SK-N-SH (cell line): ENCODE measurements at regions not wholly inside any gene's neighbourhood (a gene's known extent, or its start where the extent isn't known, plus 50 kb on each side); places are given as distances from the start of the nearest gene placed in this dataset.
A peak's percentile ranks its signal among the peaks of the same experiment; 100 is the strongest.

Source experiments
- CTCF ChIA-PET: fragments of 300-600, 350-600 bp; formaldehyde crosslinking; extraction: SDS; loops from one replicate; lab custom pipeline; 2021; lab: Yijun Ruan, JAX
- POLR2A ChIA-PET: fragments of 350-600 bp; sonication (Branson Sonifier 250); formaldehyde crosslinking; extraction: SDS; loops from one replicate; lab custom pipeline; 2020; ENCODE audit warnings: antibody characterized with exemption, inconsistent platforms; lab: Yijun Ruan, JAX
- DNase-seq: peaks from one replicate; pipeline ENCODE4 v3.0.0; 2012
- H2AFZ ChIP-seq: fragments of 200-600 bp; sonication (generic); 2 replicates; pipeline ENCODE4 v1.8.1; 2016; ENCODE audit warnings: antibody characterized with exemption, mild to moderate bottlenecking, low read depth
- H3F3A ChIP-seq: fragments of 200-600 bp; sonication (generic); replicated peaks from 2 replicates; pipeline ENCODE3; 2016; ENCODE audit warnings: antibody characterized with exemption, mild to moderate bottlenecking; ENCODE audit not compliant: insufficient read depth
- H3K27ac ChIP-seq, 2 experiments: fragments of 200-500 bp in 1 of 2; fragments of 200-600 bp in 1 of 2; sonication (Bioruptor generic) in 1 of 2; sonication (generic), shearing (Covaris generic) in 1 of 2; 2 replicates each; pipeline versions ENCODE4 v1.5.1 to v1.6.1; 2014 to 2016; ENCODE audit warnings: low read depth in 2 of 2, inconsistent platforms in 1 of 2, low read length in 1 of 2, mild to moderate bottlenecking in 1 of 2, mixed read lengths in 1 of 2
- H3K27me3 ChIP-seq: fragments of 200-600 bp; sonication (generic), shearing (Covaris generic); 2 replicates; pipeline ENCODE4 v1.6.1; 2016; ENCODE audit warnings: mixed run types; ENCODE audit not compliant: insufficient read depth
- H3K36me3 ChIP-seq, 2 experiments: fragments of 200-500 bp in 1 of 2; fragments of 200-600 bp in 1 of 2; sonication (Bioruptor generic) in 1 of 2; sonication (generic) in 1 of 2; replicated peaks in 1 of 2; 2 replicates each; pipeline versions ENCODE3 to v1.5.1; 2014 to 2016; ENCODE audit warnings: low read length in 1 of 2, mild to moderate bottlenecking in 1 of 2; ENCODE audit not compliant: insufficient read depth in 2 of 2, control insufficient read depth in 1 of 2
- H3K4me1 ChIP-seq, 2 experiments: fragments of 200-500 bp in 1 of 2; fragments of 200-600 bp in 1 of 2; sonication (Bioruptor generic) in 1 of 2; sonication (generic), shearing (Covaris generic) in 1 of 2; 2 replicates each; pipeline versions ENCODE4 v1.5.1 to v1.6.1; 2014 to 2016; ENCODE audit warnings: low read depth in 1 of 2, low read length in 1 of 2, mixed run types in 1 of 2; ENCODE audit not compliant: insufficient read depth in 2 of 2, control insufficient read depth in 1 of 2
- H3K4me2 ChIP-seq: fragments of 200-600 bp; sonication (generic), shearing (Covaris generic); 2 replicates; pipeline ENCODE4 v1.6.1; 2017; ENCODE audit warnings: mixed run types
- H3K4me3 ChIP-seq, 2 experiments: fragments of 200-500 bp in 1 of 2; fragments of 200-600 bp in 1 of 2; sonication (Bioruptor generic) in 1 of 2; sonication (generic), shearing (Covaris generic) in 1 of 2; 2 replicates each; pipeline versions ENCODE4 v1.5.1 to v1.8.1; 2014 to 2016; ENCODE audit warnings: low read depth in 2 of 2, inconsistent platforms in 1 of 2, low read length in 1 of 2, mild to moderate bottlenecking in 1 of 2, mixed read lengths in 1 of 2, moderate library complexity in 1 of 2
- H3K79me2 ChIP-seq: fragments of 200-600 bp; sonication (generic); 2 replicates; pipeline ENCODE4 v1.8.1; 2017; ENCODE audit warnings: mild to moderate bottlenecking; ENCODE audit not compliant: insufficient read depth
- H3K9ac ChIP-seq: fragments of 200-600 bp; sonication (generic); 2 replicates; pipeline ENCODE4 v1.6.1; 2017; ENCODE audit warnings: mixed run types
- H3K9me2 ChIP-seq: fragments of 200-600 bp; sonication (generic); 2 replicates; pipeline ENCODE4 v1.6.1; 2017; ENCODE audit warnings: mixed run types
- H3K9me3 ChIP-seq: fragments of 200-600 bp; sonication (generic); 2 replicates; pipeline ENCODE4 v1.6.1; 2017; ENCODE audit warnings: mixed run types, mild to moderate bottlenecking, moderate library complexity
- H4K20me1 ChIP-seq: fragments of 200-600 bp; sonication (generic); 2 replicates; pipeline ENCODE4 v1.6.1; 2017; ENCODE audit warnings: mild to moderate bottlenecking, mixed run types; ENCODE audit not compliant: insufficient read depth
- ELF1 ChIP-seq: IDR thresholded peaks from 2 replicates; pipeline ENCODE4 v1.4.0; 2012
- FOXM1 ChIP-seq: IDR thresholded peaks from 2 replicates; pipeline ENCODE4 v1.4.0; 2012; ENCODE audit warnings: low read depth, mild to moderate bottlenecking
- GATA2 ChIP-seq: sonication (generic); formaldehyde crosslinking; IDR thresholded peaks from 2 replicates; pipeline ENCODE4 v1.5.0; 2020; ENCODE audit warnings: mild to moderate bottlenecking, missing genetic modification reagents
- MEF2A ChIP-seq: IDR thresholded peaks from 2 replicates; pipeline ENCODE4 v1.4.0; 2012; ENCODE audit warnings: low read depth, borderline replicate concordance
- MXI1 ChIP-seq: IDR thresholded peaks from 2 replicates; pipeline ENCODE4 v1.6.1; 2012; ENCODE audit warnings: mild to moderate bottlenecking, low read depth, low read length, improper control_type of control experiment
- NFIC ChIP-seq: IDR thresholded peaks from 2 replicates; pipeline ENCODE4 v1.4.0; 2012; ENCODE audit warnings: borderline replicate concordance
- NRF1 ChIP-seq: IDR thresholded peaks from 2 replicates; pipeline ENCODE4 v1.6.1; 2012; ENCODE audit warnings: low read depth, mild to moderate bottlenecking, low read length
- POLR2AphosphoS5 ChIP-seq: IDR thresholded peaks from 2 replicates; pipeline ENCODE4 v1.6.1; 2012; ENCODE audit warnings: low read depth, low read length
- RCOR1 ChIP-seq: fragments of 150-350 bp; IDR thresholded peaks from 2 replicates; pipeline ENCODE4 v1.6.1; 2017; ENCODE audit warnings: antibody characterized with exemption, low read length
- REST ChIP-seq: IDR thresholded peaks from 2 replicates; pipeline ENCODE4 v1.6.1; 2012; ENCODE audit warnings: mild to moderate bottlenecking, low read depth, low read length, moderate library complexity
- RXRA ChIP-seq: IDR thresholded peaks from 2 replicates; pipeline ENCODE4 v1.4.0; 2012; ENCODE audit warnings: low read depth, mild to moderate bottlenecking, borderline replicate concordance
- SMC3 ChIP-seq: IDR thresholded peaks from 2 replicates; pipeline ENCODE4 v1.6.1; 2012; ENCODE audit warnings: low read depth, low read length, improper control_type of control experiment
- TAF1 ChIP-seq: IDR thresholded peaks from 2 replicates; pipeline ENCODE4 v1.6.1; 2012; ENCODE audit warnings: low read depth, mild to moderate bottlenecking, low read length, moderate library complexity, borderline replicate concordance
- TCF12 ChIP-seq: IDR thresholded peaks from 2 replicates; pipeline ENCODE4 v1.4.0; 2012
- TEAD4 ChIP-seq: IDR thresholded peaks from 2 replicates; pipeline ENCODE4 v1.4.0; 2012; ENCODE audit warnings: mild to moderate bottlenecking, borderline replicate concordance; ENCODE audit not compliant: insufficient read depth
- WGBS: methylation state at CpG from one replicate; pipeline ENCODE4 v1.1.6; 2017; ENCODE audit warnings: low lambda C conversion rate; 5-methylcytosine and 5-hydroxymethylcytosine counted together
- TF ChIP-seq, protein P1 (sequence below): fragments of 200-600 bp; sonication (generic); IDR thresholded peaks from 2 replicates; pipeline ENCODE4 v1.6.1; 2017; ENCODE audit warnings: antibody characterized with exemption, mild to moderate bottlenecking, moderate library complexity
- TF ChIP-seq, protein P2 (sequence below): IDR thresholded peaks from 2 replicates; pipeline ENCODE4 v1.4.0; 2012; ENCODE audit warnings: low read depth, borderline replicate concordance

- ChIA-PET CTCF (no interaction called here), POLR2A (no interaction called here)
- H3K4me3 ChIP-seq, result no peak overlapping the region
Measured at GRCh38 chr9:108060175-108060574, 570.6 kb upstream of the KLF4 start.

DNA sequence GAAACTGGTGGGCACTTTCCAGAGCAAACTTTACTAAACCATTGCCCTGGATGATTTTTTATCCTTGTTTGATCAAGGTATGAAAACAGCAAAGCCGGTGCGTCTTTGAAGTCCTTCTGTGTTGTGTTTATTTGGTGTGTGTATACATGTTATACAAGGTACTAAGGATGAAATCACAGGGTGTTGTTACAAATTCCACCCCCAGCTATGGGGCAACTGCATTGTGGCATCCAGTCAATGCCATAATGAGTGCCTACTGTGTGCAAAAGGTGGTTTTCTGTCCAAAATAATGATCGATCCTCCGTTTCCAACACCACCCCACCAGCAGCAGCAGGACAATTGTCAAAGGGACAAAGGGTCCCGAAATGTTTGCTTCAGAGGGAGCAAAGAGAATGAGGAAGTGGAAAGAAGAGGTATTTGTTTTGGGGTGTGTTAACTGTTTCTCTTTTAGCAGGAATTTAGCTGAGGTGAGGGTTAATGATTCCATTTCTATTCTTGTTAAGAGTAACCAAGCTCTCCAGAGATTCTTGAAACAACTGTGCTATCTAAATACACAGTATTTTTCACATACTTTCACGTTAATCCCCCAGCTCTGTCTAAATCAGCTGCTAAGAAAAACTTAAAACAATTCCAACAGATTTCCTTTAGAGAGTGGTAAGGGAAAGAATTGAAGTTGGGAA lies 568.7 kb upstream of the KLF4 start:
- H3K4me2 ChIP-seq, result peak overlapping the region; percentile 69; the same call in 1 of the 2 replicates
- peaks cover 7% of the 10 kb centered on the region; the same call in 1 of the 2 replicates for H3K27me3 ChIP-seq
- peak overlapping the region in 1 of 2 experiments; percentile 87; a peak in 2 of 4 replicates for H3K27ac ChIP-seq
- H3K4me3 ChIP-seq, result no peak overlapping the region
- H2AFZ ChIP-seq, result peak overlapping the region; percentile 47; the same call in 1 of the 2 replicates
- ChIA-PET CTCF (interaction anchor here (1.0 kb wide), 1 partner anchor 10 kb away, joined by 3 read pairs; no protein-coding TSS in a partner anchor), POLR2A (no interaction called here)
- no peaks in the 10 kb centered on the region for H3K36me3 ChIP-seq
- WGBS, result 57% methylated on average over 6 of the region's 6 CpGs
- no peaks in the 10 kb centered on the region for H3K9me3 ChIP-seq
- no peak overlapping the region for H3K9ac ChIP-seq
- TF ChIP-seq RCOR1, result no peak
- no peak for TF ChIP-seq GATA2 (CRISPR knock-in tag)
- TF ChIP-seq NRF1, result no peak
- no peak for TF ChIP-seq FOXM1
- TF ChIP-seq TCF12, result no peak
- no peak for TF ChIP-seq MEF2A
- TF ChIP-seq POLR2AphosphoS5, result no peak
- TF ChIP-seq RXRA, result no peak
- no peak for TF ChIP-seq REST
- no peak for TF ChIP-seq MXI1
- TF ChIP-seq ELF1, result no peak
- H4K20me1 ChIP-seq, result no peaks in the 10 kb centered on the region
- no peaks in the 10 kb centered on the region for H3K9me2 ChIP-seq
- no peaks in the 10 kb centered on the region; a peak in 1 of 4 replicates for H3K4me1 ChIP-seq
- H3F3A ChIP-seq, result peaks cover 32% of the 10 kb centered on the region
- no peaks in the 10 kb centered on the region for H3K79me2 ChIP-seq
- DNase-seq, result no peak

More at GRCh38 chr9:108060175-108060574, 570.6 kb upstream of the KLF4 start:
- DNase-seq, result no peak
- Histone ChIP-seq H3K4me1 (no peaks in the 10 kb centered on the region; a peak in 1 of 4 replicates), H3F3A (peaks cover 31% of the 10 kb centered on the region), H3K9me3 (no peaks in the 10 kb centered on the region), H4K20me1 (no peaks in the 10 kb centered on the region), H3K27me3 (peaks cover 7% of the 10 kb centered on the region; the same call in 1 of the 2 replicates), H3K79me2 (no peaks in the 10 kb centered on the region), H3K4me2 (no peak overlapping the region), H3K36me3 (no peaks in the 10 kb centered on the region), H3K27ac (no peak overlapping the region), H3K9me2 (no peaks in the 10 kb centered on the region), H3K9ac (no peak overlapping the region), H2AFZ (no peak overlapping the region)
- WGBS, result 91% methylated on average over 5 of the region's 5 CpGs
- TF ChIP-seq, protein P1, sequence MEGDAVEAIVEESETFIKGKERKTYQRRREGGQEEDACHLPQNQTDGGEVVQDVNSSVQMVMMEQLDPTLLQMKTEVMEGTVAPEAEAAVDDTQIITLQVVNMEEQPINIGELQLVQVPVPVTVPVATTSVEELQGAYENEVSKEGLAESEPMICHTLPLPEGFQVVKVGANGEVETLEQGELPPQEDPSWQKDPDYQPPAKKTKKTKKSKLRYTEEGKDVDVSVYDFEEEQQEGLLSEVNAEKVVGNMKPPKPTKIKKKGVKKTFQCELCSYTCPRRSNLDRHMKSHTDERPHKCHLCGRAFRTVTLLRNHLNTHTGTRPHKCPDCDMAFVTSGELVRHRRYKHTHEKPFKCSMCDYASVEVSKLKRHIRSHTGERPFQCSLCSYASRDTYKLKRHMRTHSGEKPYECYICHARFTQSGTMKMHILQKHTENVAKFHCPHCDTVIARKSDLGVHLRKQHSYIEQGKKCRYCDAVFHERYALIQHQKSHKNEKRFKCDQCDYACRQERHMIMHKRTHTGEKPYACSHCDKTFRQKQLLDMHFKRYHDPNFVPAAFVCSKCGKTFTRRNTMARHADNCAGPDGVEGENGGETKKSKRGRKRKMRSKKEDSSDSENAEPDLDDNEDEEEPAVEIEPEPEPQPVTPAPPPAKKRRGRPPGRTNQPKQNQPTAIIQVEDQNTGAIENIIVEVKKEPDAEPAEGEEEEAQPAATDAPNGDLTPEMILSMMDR, result no peak
- no peak for TF ChIP-seq NRF1
- TF ChIP-seq, protein P2, sequence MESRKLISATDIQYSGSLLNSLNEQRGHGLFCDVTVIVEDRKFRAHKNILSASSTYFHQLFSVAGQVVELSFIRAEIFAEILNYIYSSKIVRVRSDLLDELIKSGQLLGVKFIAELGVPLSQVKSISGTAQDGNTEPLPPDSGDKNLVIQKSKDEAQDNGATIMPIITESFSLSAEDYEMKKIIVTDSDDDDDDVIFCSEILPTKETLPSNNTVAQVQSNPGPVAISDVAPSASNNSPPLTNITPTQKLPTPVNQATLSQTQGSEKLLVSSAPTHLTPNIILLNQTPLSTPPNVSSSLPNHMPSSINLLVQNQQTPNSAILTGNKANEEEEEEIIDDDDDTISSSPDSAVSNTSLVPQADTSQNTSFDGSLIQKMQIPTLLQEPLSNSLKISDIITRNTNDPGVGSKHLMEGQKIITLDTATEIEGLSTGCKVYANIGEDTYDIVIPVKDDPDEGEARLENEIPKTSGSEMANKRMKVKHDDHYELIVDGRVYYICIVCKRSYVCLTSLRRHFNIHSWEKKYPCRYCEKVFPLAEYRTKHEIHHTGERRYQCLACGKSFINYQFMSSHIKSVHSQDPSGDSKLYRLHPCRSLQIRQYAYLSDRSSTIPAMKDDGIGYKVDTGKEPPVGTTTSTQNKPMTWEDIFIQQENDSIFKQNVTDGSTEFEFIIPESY, result no peak
- TF ChIP-seq SMC3, result no peak
- no peak for TF ChIP-seq TAF1
- TF ChIP-seq GATA2 (CRISPR knock-in tag), result no peak
- no peak for TF ChIP-seq TEAD4
- no peak for TF ChIP-seq NFIC
- TF ChIP-seq TCF12, result no peak
